ENCODE measurements at regions not wholly inside any gene's neighbourhood (a gene's known extent, or its start where the extent isn't known, plus 50 kb on each side); places are given as distances from the start of the nearest gene placed in this dataset.

GRCh38 chr16:52837251-52837650 is 215.4 kb downstream of the CHD9NB start:
- TF ChIP-seq, protein P1, sequence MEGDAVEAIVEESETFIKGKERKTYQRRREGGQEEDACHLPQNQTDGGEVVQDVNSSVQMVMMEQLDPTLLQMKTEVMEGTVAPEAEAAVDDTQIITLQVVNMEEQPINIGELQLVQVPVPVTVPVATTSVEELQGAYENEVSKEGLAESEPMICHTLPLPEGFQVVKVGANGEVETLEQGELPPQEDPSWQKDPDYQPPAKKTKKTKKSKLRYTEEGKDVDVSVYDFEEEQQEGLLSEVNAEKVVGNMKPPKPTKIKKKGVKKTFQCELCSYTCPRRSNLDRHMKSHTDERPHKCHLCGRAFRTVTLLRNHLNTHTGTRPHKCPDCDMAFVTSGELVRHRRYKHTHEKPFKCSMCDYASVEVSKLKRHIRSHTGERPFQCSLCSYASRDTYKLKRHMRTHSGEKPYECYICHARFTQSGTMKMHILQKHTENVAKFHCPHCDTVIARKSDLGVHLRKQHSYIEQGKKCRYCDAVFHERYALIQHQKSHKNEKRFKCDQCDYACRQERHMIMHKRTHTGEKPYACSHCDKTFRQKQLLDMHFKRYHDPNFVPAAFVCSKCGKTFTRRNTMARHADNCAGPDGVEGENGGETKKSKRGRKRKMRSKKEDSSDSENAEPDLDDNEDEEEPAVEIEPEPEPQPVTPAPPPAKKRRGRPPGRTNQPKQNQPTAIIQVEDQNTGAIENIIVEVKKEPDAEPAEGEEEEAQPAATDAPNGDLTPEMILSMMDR (conservative IDR thresholded peaks at IDR 0.05): no peak
- TF ChIP-seq EZH2 (IDR thresholded peaks at IDR 0.05; ENCODE audit: low read depth): no peak

Measured in PC-9 (cell line).